ENCODE measurements at regions not wholly inside any gene's neighbourhood (a gene's known extent, or its start where the extent isn't known, plus 50 kb on each side); places are given as distances from the start of the nearest gene placed in this dataset.

DNA sequence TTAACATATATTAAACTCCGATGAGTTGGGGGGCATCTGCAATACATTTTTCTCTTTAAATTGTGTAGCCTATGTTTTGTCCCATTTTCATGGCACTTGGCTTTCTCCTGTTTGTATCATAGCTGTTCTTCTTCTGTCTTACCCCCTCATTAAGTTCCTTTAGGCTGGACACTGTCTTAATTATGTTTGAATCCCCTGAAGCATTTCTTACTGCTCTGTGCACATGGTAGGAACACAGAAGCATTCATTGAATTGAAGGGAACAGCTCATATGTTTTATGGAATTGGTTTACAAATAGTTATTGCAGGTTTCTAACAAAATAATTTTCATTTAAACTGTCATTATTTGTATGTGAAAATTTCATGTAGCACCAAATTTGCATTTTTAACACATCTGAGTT, 176.8 kb downstream of the TANC2 start:
- TF ChIP-seq, protein P1, sequence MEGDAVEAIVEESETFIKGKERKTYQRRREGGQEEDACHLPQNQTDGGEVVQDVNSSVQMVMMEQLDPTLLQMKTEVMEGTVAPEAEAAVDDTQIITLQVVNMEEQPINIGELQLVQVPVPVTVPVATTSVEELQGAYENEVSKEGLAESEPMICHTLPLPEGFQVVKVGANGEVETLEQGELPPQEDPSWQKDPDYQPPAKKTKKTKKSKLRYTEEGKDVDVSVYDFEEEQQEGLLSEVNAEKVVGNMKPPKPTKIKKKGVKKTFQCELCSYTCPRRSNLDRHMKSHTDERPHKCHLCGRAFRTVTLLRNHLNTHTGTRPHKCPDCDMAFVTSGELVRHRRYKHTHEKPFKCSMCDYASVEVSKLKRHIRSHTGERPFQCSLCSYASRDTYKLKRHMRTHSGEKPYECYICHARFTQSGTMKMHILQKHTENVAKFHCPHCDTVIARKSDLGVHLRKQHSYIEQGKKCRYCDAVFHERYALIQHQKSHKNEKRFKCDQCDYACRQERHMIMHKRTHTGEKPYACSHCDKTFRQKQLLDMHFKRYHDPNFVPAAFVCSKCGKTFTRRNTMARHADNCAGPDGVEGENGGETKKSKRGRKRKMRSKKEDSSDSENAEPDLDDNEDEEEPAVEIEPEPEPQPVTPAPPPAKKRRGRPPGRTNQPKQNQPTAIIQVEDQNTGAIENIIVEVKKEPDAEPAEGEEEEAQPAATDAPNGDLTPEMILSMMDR (IDR thresholded peaks at IDR 0.05) = no peak
- TF ChIP-seq EP300 (IDR thresholded peaks at IDR 0.05; ENCODE audit: borderline replicate concordance in 1 of 2, low read depth in 1 of 2, low read length in 1 of 2) (no peak), RAD21 (IDR thresholded peaks at IDR 0.05; ENCODE audit: low read length) (no peak), FOXJ3 (CRISPR knock-in tag; IDR thresholded peaks at IDR 0.05) (no peak), RFX5 (IDR thresholded peaks at IDR 0.05; ENCODE audit: low read length) (no peak), MXI1 (IDR thresholded peaks at IDR 0.05; ENCODE audit: low read depth, low read length) (no peak)
- TF ChIP-seq, protein P2, sequence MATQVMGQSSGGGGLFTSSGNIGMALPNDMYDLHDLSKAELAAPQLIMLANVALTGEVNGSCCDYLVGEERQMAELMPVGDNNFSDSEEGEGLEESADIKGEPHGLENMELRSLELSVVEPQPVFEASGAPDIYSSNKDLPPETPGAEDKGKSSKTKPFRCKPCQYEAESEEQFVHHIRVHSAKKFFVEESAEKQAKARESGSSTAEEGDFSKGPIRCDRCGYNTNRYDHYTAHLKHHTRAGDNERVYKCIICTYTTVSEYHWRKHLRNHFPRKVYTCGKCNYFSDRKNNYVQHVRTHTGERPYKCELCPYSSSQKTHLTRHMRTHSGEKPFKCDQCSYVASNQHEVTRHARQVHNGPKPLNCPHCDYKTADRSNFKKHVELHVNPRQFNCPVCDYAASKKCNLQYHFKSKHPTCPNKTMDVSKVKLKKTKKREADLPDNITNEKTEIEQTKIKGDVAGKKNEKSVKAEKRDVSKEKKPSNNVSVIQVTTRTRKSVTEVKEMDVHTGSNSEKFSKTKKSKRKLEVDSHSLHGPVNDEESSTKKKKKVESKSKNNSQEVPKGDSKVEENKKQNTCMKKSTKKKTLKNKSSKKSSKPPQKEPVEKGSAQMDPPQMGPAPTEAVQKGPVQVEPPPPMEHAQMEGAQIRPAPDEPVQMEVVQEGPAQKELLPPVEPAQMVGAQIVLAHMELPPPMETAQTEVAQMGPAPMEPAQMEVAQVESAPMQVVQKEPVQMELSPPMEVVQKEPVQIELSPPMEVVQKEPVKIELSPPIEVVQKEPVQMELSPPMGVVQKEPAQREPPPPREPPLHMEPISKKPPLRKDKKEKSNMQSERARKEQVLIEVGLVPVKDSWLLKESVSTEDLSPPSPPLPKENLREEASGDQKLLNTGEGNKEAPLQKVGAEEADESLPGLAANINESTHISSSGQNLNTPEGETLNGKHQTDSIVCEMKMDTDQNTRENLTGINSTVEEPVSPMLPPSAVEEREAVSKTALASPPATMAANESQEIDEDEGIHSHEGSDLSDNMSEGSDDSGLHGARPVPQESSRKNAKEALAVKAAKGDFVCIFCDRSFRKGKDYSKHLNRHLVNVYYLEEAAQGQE (IDR thresholded peaks at IDR 0.05; ENCODE audit: low read depth, low read length) = no peak
